ENCODE measurements at regions not wholly inside any gene's neighbourhood (a gene's known extent, or its start where the extent isn't known, plus 50 kb on each side); places are given as distances from the start of the nearest gene placed in this dataset.

DNA sequence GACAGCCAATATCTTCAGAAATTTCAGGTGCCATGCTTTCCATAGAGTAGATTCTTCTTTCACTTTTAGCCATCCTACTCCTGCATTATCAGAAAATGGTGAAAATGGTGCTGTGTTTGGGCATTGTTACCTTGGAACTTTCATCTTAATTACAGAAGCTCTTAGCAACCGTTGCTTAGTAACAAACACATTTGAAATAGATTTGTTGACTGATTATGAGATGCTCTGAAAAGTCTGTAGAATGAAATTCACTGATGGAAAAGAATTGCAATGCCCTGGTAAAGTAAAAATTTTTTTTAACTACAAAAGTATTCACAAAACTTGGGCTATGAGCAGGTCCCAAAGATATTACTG lies 249.3 kb upstream of the NEBL start:
- TF ChIP-seq, protein P1, sequence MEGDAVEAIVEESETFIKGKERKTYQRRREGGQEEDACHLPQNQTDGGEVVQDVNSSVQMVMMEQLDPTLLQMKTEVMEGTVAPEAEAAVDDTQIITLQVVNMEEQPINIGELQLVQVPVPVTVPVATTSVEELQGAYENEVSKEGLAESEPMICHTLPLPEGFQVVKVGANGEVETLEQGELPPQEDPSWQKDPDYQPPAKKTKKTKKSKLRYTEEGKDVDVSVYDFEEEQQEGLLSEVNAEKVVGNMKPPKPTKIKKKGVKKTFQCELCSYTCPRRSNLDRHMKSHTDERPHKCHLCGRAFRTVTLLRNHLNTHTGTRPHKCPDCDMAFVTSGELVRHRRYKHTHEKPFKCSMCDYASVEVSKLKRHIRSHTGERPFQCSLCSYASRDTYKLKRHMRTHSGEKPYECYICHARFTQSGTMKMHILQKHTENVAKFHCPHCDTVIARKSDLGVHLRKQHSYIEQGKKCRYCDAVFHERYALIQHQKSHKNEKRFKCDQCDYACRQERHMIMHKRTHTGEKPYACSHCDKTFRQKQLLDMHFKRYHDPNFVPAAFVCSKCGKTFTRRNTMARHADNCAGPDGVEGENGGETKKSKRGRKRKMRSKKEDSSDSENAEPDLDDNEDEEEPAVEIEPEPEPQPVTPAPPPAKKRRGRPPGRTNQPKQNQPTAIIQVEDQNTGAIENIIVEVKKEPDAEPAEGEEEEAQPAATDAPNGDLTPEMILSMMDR (conservative IDR thresholded peaks at IDR 0.05), result no peak
- Mint-ChIP-seq H3K27me3 (no peaks in the 10 kb centered on the region), H3K4me1 (ENCODE audit: unreplicated experiment) (peaks cover 4% of the 10 kb centered on the region), H3K36me3 (peaks cover 4% of the 10 kb centered on the region), H3K27ac (peak overlapping the region; percentile 37), H3K4me3 (no peak overlapping the region), H3K9me3 (peaks cover 6% of the 10 kb centered on the region)
- DNase-seq (ENCODE audit: extremely low spot score, unreplicated experiment), result no peak

DNA sequence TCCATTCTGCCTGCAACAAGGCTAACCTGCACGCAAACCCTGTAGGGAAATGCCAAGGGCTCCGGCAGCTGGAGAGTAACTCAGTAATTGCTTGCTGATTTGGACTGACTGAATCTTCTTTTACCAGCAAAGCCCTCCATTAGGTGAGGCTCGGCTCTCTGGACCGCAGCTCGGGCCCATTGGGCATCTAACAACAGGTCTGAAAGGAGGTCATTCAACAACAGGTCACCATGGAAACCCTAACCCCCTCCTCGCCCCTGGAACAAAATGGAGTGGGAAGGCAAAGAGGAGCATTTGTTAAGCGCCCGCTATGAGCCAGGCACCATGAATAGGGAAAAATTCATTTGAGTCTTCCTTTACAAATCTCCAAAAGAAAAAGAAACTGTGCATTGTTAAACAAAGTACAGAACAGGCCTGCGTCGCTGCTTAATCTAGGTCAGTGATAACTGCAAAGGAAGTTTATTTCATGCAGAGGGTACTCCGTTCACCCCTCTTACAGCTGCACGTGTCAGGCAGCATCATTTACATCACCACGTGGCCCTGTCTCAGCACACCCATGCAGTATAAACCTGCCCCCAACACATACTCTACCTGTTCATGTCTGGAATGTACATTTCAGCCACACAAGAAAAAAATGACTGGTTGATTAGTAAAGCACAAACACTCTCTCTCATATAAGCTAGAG lies 248.8 kb upstream of the NEBL start:
- H3K36me3 Mint-ChIP-seq, result peaks cover 4% of the 10 kb centered on the region
- H3K27me3 Mint-ChIP-seq, result no peaks in the 10 kb centered on the region
- TF ChIP-seq, protein P1 (conservative IDR thresholded peaks at IDR 0.05), result no peak
- DNase-seq (ENCODE audit: extremely low spot score, unreplicated experiment), result no peak
- H3K4me3 Mint-ChIP-seq, result no peak overlapping the region
- H3K27ac Mint-ChIP-seq, result peak overlapping the region; percentile 37
- peaks cover 4% of the 10 kb centered on the region for H3K4me1 Mint-ChIP-seq (ENCODE audit: unreplicated experiment)
- peaks cover 6% of the 10 kb centered on the region for H3K9me3 Mint-ChIP-seq

DNA sequence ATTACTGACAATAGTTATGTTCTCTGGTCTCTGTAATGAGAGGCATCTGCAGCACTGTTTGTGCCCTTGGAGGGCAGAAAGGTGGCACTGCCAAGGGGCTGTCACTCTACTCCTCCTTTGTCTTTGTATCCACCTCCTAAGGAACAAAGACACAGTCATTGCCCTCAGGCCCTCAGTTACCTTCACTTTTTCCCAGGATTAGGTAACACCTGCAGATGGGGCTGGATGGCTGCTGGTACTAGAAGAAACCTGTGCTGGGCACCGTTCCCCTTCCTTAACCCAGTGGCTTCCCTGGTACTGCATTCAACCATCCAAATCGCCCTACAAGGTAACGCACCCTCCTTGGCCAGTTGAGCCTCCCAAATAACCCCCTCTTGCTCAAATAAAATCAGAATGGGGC lies 246.9 kb upstream of the NEBL start:
- Mint-ChIP-seq H3K4me3 (no peak overlapping the region), H3K27ac (no peak overlapping the region), H3K4me1 (ENCODE audit: unreplicated experiment) (peaks cover 6% of the 10 kb centered on the region), H3K9me3 (peaks cover 6% of the 10 kb centered on the region), H3K27me3 (no peaks in the 10 kb centered on the region), H3K36me3 (peaks cover 4% of the 10 kb centered on the region)
- TF ChIP-seq, protein P1 (conservative IDR thresholded peaks at IDR 0.05), result no peak
- no peak for DNase-seq (ENCODE audit: extremely low spot score, unreplicated experiment)

DNA sequence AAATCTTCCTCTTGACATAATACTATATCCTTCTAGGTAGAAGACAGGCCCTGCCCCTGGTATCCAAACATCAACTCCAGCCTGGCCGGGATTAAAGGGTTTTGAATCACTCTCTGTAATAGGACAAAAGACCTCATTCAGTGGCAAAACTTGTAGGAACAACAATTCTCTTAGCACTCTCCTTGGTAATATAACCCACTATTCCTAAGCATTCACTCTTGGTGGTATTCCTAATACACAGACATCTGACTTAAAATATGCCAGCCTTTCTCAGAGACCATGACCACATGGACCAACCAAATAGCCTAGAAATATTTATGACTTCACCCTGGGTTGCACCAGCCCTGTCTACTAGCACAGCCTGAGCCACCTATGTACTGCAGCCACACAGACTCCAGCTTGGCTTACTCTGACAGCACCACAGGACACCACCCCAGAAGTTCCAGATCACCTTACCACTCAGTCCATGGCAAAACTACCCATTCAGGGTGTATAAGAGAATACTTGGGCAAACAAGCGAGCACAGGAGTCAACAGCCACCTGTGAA lies 244.9 kb upstream of the NEBL start:
- Mint-ChIP-seq H3K27me3 (no peaks in the 10 kb centered on the region), H3K27ac (no peak overlapping the region), H3K4me1 (ENCODE audit: unreplicated experiment) (peaks cover 7% of the 10 kb centered on the region), H3K4me3 (no peak overlapping the region), H3K9me3 (no peaks in the 10 kb centered on the region), H3K36me3 (no peaks in the 10 kb centered on the region)
- TF ChIP-seq, protein P1 (conservative IDR thresholded peaks at IDR 0.05), result no peak
- DNase-seq (ENCODE audit: extremely low spot score, unreplicated experiment), result no peak

DNA sequence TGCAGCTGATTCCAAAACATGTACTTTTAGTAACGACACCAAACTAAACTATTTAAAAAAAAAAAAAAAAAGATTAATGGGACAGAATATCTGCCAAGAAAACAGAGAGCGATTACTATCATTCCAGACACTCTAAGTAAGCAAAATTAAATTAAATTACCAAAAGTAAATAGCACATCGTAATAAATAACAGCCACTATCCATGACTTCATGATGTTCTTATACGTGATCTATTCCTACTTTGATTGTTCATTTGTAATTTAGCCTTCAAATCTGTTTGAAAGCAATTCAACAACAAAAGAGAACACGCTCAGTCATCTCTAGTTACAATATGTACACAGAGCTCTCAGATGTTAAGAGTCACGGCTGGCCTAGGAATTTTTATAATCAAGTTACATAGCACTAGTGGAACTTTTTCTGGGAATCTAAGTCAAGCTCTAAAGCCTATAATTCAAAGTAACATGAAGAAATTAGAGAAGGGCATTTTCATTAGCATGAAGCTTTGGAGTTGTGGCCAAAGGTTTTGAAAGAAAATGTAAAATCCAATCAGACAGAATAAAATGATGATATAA lies 241.7 kb upstream of the NEBL start:
- peaks cover 3% of the 10 kb centered on the region for H3K36me3 Mint-ChIP-seq
- H3K27ac Mint-ChIP-seq, result no peak overlapping the region
- H3K27me3 Mint-ChIP-seq, result no peaks in the 10 kb centered on the region

More for the DNA sequence above, 241.7 kb upstream of the NEBL start:
- TF ChIP-seq, protein P1 (conservative IDR thresholded peaks at IDR 0.05), result no peak
- no peak for DNase-seq (ENCODE audit: extremely low spot score, unreplicated experiment)
- Mint-ChIP-seq H3K4me1 (ENCODE audit: unreplicated experiment) (peaks cover 4% of the 10 kb centered on the region), H3K4me3 (no peak overlapping the region), H3K9me3 (no peaks in the 10 kb centered on the region)

Data from type B pancreatic cell (in vitro differentiated cells).